Activated naive CD4-positive, alpha-beta T cell treated with anti-CD3 and anti-CD28 coated beads for 36 hours (primary cell): ENCODE measurements at regions not wholly inside any gene's neighbourhood (a gene's known extent, or its start where the extent isn't known, plus 50 kb on each side); places are given as distances from the start of the nearest gene placed in this dataset.

Experiments used
- CTCF ChIA-PET: fragments of 350-600 bp; sonication (Branson Sonifier 250); formaldehyde crosslinking; loops from one replicate; lab custom pipeline; 2021; ENCODE audit warnings: antibody characterized with exemption; lab: Charles Lee
- DNase-seq: peaks from one replicate; pipeline ENCODE4 v3.0.0-alpha.2; 2020
- H3K27ac Mint-ChIP-seq: one replicate; pipeline ENCODE4 v1.8.0; 2021; ENCODE audit warnings: mild to moderate bottlenecking, mixed read lengths
- H3K27me3 Mint-ChIP-seq: one replicate; pipeline ENCODE4 v1.8.0; 2021; ENCODE audit warnings: low read depth, mixed read lengths
- H3K36me3 Mint-ChIP-seq: one replicate; pipeline ENCODE4 v1.8.0; 2021; ENCODE audit warnings: low read depth, mixed read lengths
- H3K4me1 Mint-ChIP-seq: one replicate; pipeline ENCODE4 v1.8.0; 2021; ENCODE audit warnings: low read depth, mixed read lengths
- H3K4me3 Mint-ChIP-seq: one replicate; pipeline ENCODE4 v1.8.0; 2021; ENCODE audit warnings: mild to moderate bottlenecking, moderate library complexity, mixed read lengths
- H3K9me3 Mint-ChIP-seq: one replicate; pipeline ENCODE4 v1.8.0; 2021; ENCODE audit warnings: mixed read lengths
- intact Hi-C: fragments of 100-400 bp; cut with micrococcal nuclease; formaldehyde crosslinking; loops from one replicate; pipeline ENCODE4 v1.15.1; 2023

- Mint-ChIP-seq H3K4me1 (no peaks in the 10 kb centered on the region), H3K27ac (no peak overlapping the region)
- intact Hi-C loops: no loop called here
Measured at GRCh38 chr12:58532855-58533608, 387.3 kb downstream of the LRIG3 start.

GRCh38 chr12:58533652-58534051 lies 386.7 kb downstream of the LRIG3 start:
- DNase-seq: no peak
- Mint-ChIP-seq H3K27ac (no peak overlapping the region), H3K36me3 (no peaks in the 10 kb centered on the region), H3K4me1 (no peaks in the 10 kb centered on the region), H3K4me3 (no peak overlapping the region), H3K27me3 (peaks cover 2% of the 10 kb centered on the region), H3K9me3 (no peaks in the 10 kb centered on the region)
- intact Hi-C loops: no loop called here
- CTCF ChIA-PET: no interaction called here

More at GRCh38 chr12:58532855-58533608, 387.3 kb downstream of the LRIG3 start:
- peaks cover 2% of the 10 kb centered on the region for H3K27me3 Mint-ChIP-seq
- H3K4me3 Mint-ChIP-seq: no peak overlapping the region
- DNase-seq: no peak
- no peaks in the 10 kb centered on the region for H3K9me3 Mint-ChIP-seq
- H3K36me3 Mint-ChIP-seq: no peaks in the 10 kb centered on the region
- CTCF ChIA-PET: interaction anchor here (0.8 kb wide), 1 partner anchor 617 kb away, joined by 3 read pairs; no protein-coding TSS in a partner anchor

- H3K27me3 Mint-ChIP-seq: peaks cover 2% of the 10 kb centered on the region
- DNase-seq: no peak
- CTCF ChIA-PET: no interaction called here
- H3K36me3 Mint-ChIP-seq: no peaks in the 10 kb centered on the region
- no peak overlapping the region for H3K4me3 Mint-ChIP-seq
- H3K9me3 Mint-ChIP-seq: no peaks in the 10 kb centered on the region
- intact Hi-C loops: no loop called here
- H3K27ac Mint-ChIP-seq: no peak overlapping the region
- no peaks in the 10 kb centered on the region for H3K4me1 Mint-ChIP-seq
Measured at GRCh38 chr12:58537278-58537677, 383.0 kb downstream of the LRIG3 start.

- no peak for DNase-seq
- no peak overlapping the region for H3K4me3 Mint-ChIP-seq
- no peaks in the 10 kb centered on the region for H3K36me3 Mint-ChIP-seq
- no peaks in the 10 kb centered on the region for H3K4me1 Mint-ChIP-seq
- no peaks in the 10 kb centered on the region for H3K9me3 Mint-ChIP-seq
- CTCF ChIA-PET: interaction anchor here (0.7 kb wide), 2 partner anchors 14 to 962 kb away, joined by 3 read pairs; no protein-coding TSS in a partner anchor
- H3K27ac Mint-ChIP-seq: no peak overlapping the region
- H3K27me3 Mint-ChIP-seq: peaks cover 2% of the 10 kb centered on the region
- intact Hi-C loops: no loop called here
Measured at GRCh38 chr12:58539295-58539694, 381.0 kb downstream of the LRIG3 start.

GRCh38 chr12:58540480-58541299 lies 379.6 kb downstream of the LRIG3 start:
- intact Hi-C loops: loop anchor here (1.0 kb wide), 1 partner anchor 610 kb away; no protein-coding TSS in a partner anchor
- Mint-ChIP-seq H3K27ac (no peak overlapping the region), H3K27me3 (no peaks in the 10 kb centered on the region), H3K4me3 (no peak overlapping the region), H3K4me1 (no peaks in the 10 kb centered on the region), H3K36me3 (no peaks in the 10 kb centered on the region), H3K9me3 (no peaks in the 10 kb centered on the region)
- peak; percentile 48 for DNase-seq
- CTCF ChIA-PET: interaction anchor here (0.6 to 1.7 kb wide), 3 partner anchors 11 to 610 kb away, joined by 4 to 6 read pairs (median 6); no protein-coding TSS in a partner anchor

GRCh38 chr12:58541300-58541690 lies 379.0 kb downstream of the LRIG3 start:
- Mint-ChIP-seq H3K4me1 (no peaks in the 10 kb centered on the region), H3K9me3 (no peaks in the 10 kb centered on the region), H3K27me3 (no peaks in the 10 kb centered on the region), H3K36me3 (no peaks in the 10 kb centered on the region), H3K4me3 (no peak overlapping the region), H3K27ac (no peak overlapping the region)
- DNase-seq: no peak
- intact Hi-C loops: no loop called here
- CTCF ChIA-PET: interaction anchor here (0.9 to 1.7 kb wide), 2 partner anchors 18 to 609 kb away, joined by 3 to 6 read pairs; no protein-coding TSS in a partner anchor

- no peak overlapping the region for H3K4me3 Mint-ChIP-seq
- DNase-seq: no peak
- H3K4me1 Mint-ChIP-seq: no peaks in the 10 kb centered on the region
- H3K9me3 Mint-ChIP-seq: no peaks in the 10 kb centered on the region
- intact Hi-C loops: no loop called here
- no peak overlapping the region for H3K27ac Mint-ChIP-seq
- no peaks in the 10 kb centered on the region for H3K36me3 Mint-ChIP-seq
- H3K27me3 Mint-ChIP-seq: no peaks in the 10 kb centered on the region
- CTCF ChIA-PET: no interaction called here
Measured at GRCh38 chr12:58544281-58544680, 376.0 kb downstream of the LRIG3 start.

GRCh38 chr12:58547217-58547616 lies 373.1 kb downstream of the LRIG3 start:
- no peak for DNase-seq
- intact Hi-C loops: no loop called here
- H3K27ac Mint-ChIP-seq: no peak overlapping the region
- no peaks in the 10 kb centered on the region for H3K27me3 Mint-ChIP-seq
- H3K4me1 Mint-ChIP-seq: no peaks in the 10 kb centered on the region
- no peak overlapping the region for H3K4me3 Mint-ChIP-seq
- CTCF ChIA-PET: no interaction called here
- H3K36me3 Mint-ChIP-seq: no peaks in the 10 kb centered on the region
- no peaks in the 10 kb centered on the region for H3K9me3 Mint-ChIP-seq

- Mint-ChIP-seq H3K36me3 (no peaks in the 10 kb centered on the region), H3K9me3 (no peaks in the 10 kb centered on the region), H3K27ac (no peak overlapping the region), H3K27me3 (no peaks in the 10 kb centered on the region), H3K4me3 (no peak overlapping the region), H3K4me1 (no peaks in the 10 kb centered on the region)
- DNase-seq: no peak
- CTCF ChIA-PET: no interaction called here
- intact Hi-C loops: no loop called here
Measured at GRCh38 chr12:58548801-58549200, 371.5 kb downstream of the LRIG3 start.

GRCh38 chr12:58554522-58555157 lies 365.7 kb downstream of the LRIG3 start:
- intact Hi-C loops: no loop called here
- Mint-ChIP-seq H3K36me3 (no peaks in the 10 kb centered on the region), H3K27me3 (no peaks in the 10 kb centered on the region), H3K9me3 (no peaks in the 10 kb centered on the region), H3K4me3 (no peak overlapping the region), H3K4me1 (no peaks in the 10 kb centered on the region), H3K27ac (no peak overlapping the region)
- no peak for DNase-seq
- CTCF ChIA-PET: no interaction called here

- Mint-ChIP-seq H3K4me3 (no peak overlapping the region), H3K27ac (no peak overlapping the region), H3K4me1 (no peaks in the 10 kb centered on the region)
Measured at GRCh38 chr12:58557171-58557570, 363.1 kb downstream of the LRIG3 start.

GRCh38 chr12:58557661-58558060 lies 362.6 kb downstream of the LRIG3 start:
- no peak overlapping the region for H3K4me3 Mint-ChIP-seq
- H3K9me3 Mint-ChIP-seq: no peaks in the 10 kb centered on the region
- H3K27me3 Mint-ChIP-seq: no peaks in the 10 kb centered on the region
- H3K4me1 Mint-ChIP-seq: no peaks in the 10 kb centered on the region
- no peaks in the 10 kb centered on the region for H3K36me3 Mint-ChIP-seq
- CTCF ChIA-PET: interaction anchor here (0.7 kb wide), 1 partner anchor 265 kb away, joined by 4 read pairs; no protein-coding TSS in a partner anchor
- DNase-seq: no peak
- intact Hi-C loops: no loop called here
- no peak overlapping the region for H3K27ac Mint-ChIP-seq

More at GRCh38 chr12:58557171-58557570, 363.1 kb downstream of the LRIG3 start:
- H3K27me3 Mint-ChIP-seq: no peaks in the 10 kb centered on the region
- CTCF ChIA-PET: no interaction called here
- no peaks in the 10 kb centered on the region for H3K36me3 Mint-ChIP-seq
- H3K9me3 Mint-ChIP-seq: no peaks in the 10 kb centered on the region
- no peak for DNase-seq
- intact Hi-C loops: no loop called here
